Uterus (tissue), 3 donors: ENCODE measurements at regions not wholly inside any gene's neighbourhood (a gene's known extent, or its start where the extent isn't known, plus 50 kb on each side); places are given as distances from the start of the nearest gene placed in this dataset.
"Not testable (repeated sequence)": the region's sequence is repeated elsewhere in the genome, so short reads cannot be mapped to it uniquely, and the experiment has no call there.

Source experiments
- DNase-seq, 2 donors: peaks; one replicate each; pipeline ENCODE4 v3.0.0-alpha.2; 2019 to 2020
- H3K27ac ChIP-seq, 2 donors: fragments of 200-600 bp; sonication (generic); 1 replicate in 1 of 2; 2 replicates in 1 of 2; pipeline ENCODE4 v1.5.1; 2016 to 2018
- H3K27me3 ChIP-seq, 2 donors: fragments of 200-600 bp; sonication (generic); one replicate each; pipeline ENCODE4 v1.5.1; 2018 to 2019; ENCODE audit warnings: control low read depth in 1 of 2
- H3K36me3 ChIP-seq, 2 donors: fragments of 200-600 bp; sonication (generic); one replicate each; pipeline ENCODE4 v1.5.1; 2019; ENCODE audit warnings: control low read depth in 1 of 2
- H3K4me1 ChIP-seq, 2 donors: fragments of 200-600 bp; sonication (generic); one replicate each; pipeline ENCODE4 v1.5.1; 2018 to 2019; ENCODE audit warnings: control low read depth in 1 of 2
- H3K4me3 ChIP-seq, 2 donors: fragments of 200-600 bp; sonication (generic); 1 replicate in 1 of 2; 2 replicates in 1 of 2; pipeline ENCODE4 v1.5.1; 2018 to 2019; ENCODE audit warnings: mild to moderate bottlenecking in 1 of 2
- H3K9me3 ChIP-seq, 2 donors: fragments of 200-600 bp; sonication (generic); one replicate each; pipeline ENCODE4 v1.5.1; 2019; ENCODE audit warnings: control low read depth in 1 of 2
- POLR2A ChIP-seq, 2 donors: fragments of 450-650 bp; IDR thresholded peaks; one replicate each; pipeline ENCODE4 v1.6.1; 2016; ENCODE audit warnings: antibody characterized with exemption in 2 of 2, mild to moderate bottlenecking in 1 of 2, moderate library complexity in 1 of 2
- intact Hi-C: fragments of 100-400 bp; cut with DNase I; formaldehyde crosslinking; loops from one replicate; pipeline ENCODE4 v1.15.1; 2023; ENCODE audit warnings: low total_unique reads
- TF ChIP-seq, protein P1 (sequence below), 4 experiments: fragments of 200-600 bp in 2 of 4; fragments of 450-650 bp in 2 of 4; sonication (generic) in 2 of 4; IDR thresholded peaks; one replicate each; pipeline ENCODE4 v1.5.1; 2016 to 2019; ENCODE audit warnings: antibody characterized with exemption in 4 of 4, mild to moderate bottlenecking in 2 of 4, moderate library complexity in 1 of 4
- donor health status: DM: yes; HTN: yes; CAD: no.

DNA sequence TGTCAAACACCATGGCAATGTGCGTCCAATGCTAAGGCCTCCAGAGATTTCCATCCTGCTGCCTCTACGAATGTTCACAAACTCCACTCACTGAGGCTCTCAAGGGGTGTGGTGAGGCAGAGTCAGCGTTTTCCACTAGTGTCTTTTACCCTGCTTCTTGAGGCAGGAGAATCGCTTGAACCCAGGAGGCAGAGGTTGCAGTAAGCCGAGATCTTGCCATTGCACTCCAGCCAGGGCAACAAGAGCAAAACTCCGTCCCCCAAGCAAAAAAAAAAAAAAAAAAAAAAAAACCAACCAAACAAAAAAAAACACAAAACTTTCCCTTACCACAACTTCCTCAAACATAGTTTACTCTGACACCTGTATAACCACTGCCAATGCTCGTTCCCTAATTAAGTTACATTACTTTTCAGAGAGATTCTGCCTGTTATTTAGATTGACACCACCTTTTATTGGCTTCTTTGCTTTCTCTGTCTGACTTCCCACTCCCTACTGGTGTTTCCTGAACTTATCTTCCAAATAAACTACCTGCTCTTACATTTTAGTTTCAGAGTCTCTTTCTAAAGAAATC, 102.1 kb upstream of the ZNF746 start:
- intact Hi-C loops: no loop called here
- Histone ChIP-seq H3K9me3 (no peaks in the 10 kb centered on the region), H3K4me1 (no peaks in the 10 kb centered on the region), H3K27me3 (no peaks in the 10 kb centered on the region), H3K4me3 (no peak overlapping the region), H3K36me3 (no peaks in the 10 kb centered on the region), H3K27ac (no peak overlapping the region)
- TF ChIP-seq, protein P1, sequence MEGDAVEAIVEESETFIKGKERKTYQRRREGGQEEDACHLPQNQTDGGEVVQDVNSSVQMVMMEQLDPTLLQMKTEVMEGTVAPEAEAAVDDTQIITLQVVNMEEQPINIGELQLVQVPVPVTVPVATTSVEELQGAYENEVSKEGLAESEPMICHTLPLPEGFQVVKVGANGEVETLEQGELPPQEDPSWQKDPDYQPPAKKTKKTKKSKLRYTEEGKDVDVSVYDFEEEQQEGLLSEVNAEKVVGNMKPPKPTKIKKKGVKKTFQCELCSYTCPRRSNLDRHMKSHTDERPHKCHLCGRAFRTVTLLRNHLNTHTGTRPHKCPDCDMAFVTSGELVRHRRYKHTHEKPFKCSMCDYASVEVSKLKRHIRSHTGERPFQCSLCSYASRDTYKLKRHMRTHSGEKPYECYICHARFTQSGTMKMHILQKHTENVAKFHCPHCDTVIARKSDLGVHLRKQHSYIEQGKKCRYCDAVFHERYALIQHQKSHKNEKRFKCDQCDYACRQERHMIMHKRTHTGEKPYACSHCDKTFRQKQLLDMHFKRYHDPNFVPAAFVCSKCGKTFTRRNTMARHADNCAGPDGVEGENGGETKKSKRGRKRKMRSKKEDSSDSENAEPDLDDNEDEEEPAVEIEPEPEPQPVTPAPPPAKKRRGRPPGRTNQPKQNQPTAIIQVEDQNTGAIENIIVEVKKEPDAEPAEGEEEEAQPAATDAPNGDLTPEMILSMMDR (IDR thresholded peaks at IDR 0.05): no peak
- TF ChIP-seq POLR2A (IDR thresholded peaks at IDR 0.05): no peak
- no peak for DNase-seq

DNA sequence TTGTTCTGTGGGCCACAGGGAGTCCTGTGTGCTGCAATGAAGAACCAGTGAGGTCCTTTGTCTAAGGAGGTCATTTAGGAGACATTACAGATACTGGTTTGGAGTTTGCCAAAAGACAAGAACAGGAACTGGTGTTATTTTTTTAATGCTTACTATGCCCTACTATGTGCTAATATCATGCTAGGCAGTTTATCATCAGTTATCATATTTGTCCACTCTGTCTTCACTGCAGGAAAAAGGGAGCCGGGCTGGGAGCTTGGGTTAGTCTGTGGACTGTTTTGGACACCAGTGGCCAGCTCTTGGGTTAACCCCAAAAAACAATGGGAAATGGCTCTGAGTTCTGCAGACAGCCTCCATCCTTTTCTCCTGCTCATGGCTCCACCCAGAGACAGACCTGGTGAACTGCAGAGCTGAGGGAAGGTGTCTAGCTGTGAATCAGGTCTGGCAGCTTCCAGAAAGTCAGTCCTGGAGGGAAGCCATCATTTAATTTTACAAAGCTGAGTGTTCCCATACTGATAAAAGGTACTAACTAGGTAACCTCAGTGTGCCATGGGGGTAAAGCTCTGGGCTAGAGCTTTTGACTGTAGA, 101.2 kb upstream of the ZNF746 start:
- Histone ChIP-seq H3K36me3 (no peaks in the 10 kb centered on the region), H3K4me3 (no peak overlapping the region), H3K27ac (no peak overlapping the region), H3K4me1 (no peaks in the 10 kb centered on the region), H3K9me3 (no peaks in the 10 kb centered on the region), H3K27me3 (no peaks in the 10 kb centered on the region)
- DNase-seq: no peak
- intact Hi-C loops: no loop called here
- TF ChIP-seq, protein P1 (IDR thresholded peaks at IDR 0.05): no peak
- no peak for TF ChIP-seq POLR2A (IDR thresholded peaks at IDR 0.05)

DNA sequence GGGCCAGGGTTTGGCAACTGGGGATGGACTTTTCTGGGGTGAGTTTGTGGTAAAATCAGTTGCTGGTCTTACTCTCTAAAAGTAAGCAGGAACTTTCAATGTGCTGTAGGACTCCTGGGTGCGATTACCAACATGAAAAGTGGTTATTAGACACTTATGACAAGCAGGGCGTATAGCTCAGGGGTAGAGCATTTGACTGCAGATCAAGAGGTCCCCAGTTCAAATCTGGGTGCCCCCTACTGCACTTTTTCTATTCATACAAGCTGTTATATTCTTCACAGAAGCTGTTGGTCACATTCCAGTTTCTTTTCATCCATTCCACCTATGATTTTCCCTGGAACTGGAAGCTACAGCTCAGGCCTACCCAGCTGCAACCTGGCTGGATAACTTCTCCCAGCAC, 100.2 kb upstream of the ZNF746 start:
- H3K27ac ChIP-seq, H3K4me1 ChIP-seq, intact Hi-C loops, DNase-seq, H3K4me3 ChIP-seq, H3K36me3 ChIP-seq, H3K27me3 ChIP-seq, H3K9me3 ChIP-seq: not testable (repeated sequence)

DNA sequence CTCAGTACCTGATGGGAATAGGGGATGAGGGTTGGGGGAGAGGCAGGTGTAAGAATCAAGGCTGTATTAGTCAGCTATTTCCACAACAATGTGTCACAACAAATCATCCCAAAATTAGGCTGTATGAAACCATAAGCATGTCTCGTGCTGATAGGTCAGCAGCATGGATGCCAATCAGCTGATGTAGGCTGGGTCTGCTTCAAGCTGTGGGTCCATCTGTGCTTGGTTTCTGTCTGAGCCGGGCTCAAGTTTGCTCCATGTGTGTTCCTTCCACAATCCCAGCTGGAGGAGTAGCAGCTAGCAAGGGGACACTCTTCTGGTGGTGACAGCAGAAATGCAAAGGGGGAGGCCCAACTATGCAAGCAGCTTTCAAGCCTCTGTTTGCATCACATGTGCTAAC, 97.9 kb upstream of the ZNF746 start:
- DNase-seq: no peak
- Histone ChIP-seq H3K4me3 (no peak overlapping the region), H3K27me3 (no peaks in the 10 kb centered on the region), H3K36me3 (no peaks in the 10 kb centered on the region), H3K27ac (no peak overlapping the region), H3K4me1 (no peaks in the 10 kb centered on the region), H3K9me3 (no peaks in the 10 kb centered on the region)
- TF ChIP-seq, protein P1 (IDR thresholded peaks at IDR 0.05): no peak
- TF ChIP-seq POLR2A (IDR thresholded peaks at IDR 0.05): no peak
- intact Hi-C loops: no loop called here

DNA sequence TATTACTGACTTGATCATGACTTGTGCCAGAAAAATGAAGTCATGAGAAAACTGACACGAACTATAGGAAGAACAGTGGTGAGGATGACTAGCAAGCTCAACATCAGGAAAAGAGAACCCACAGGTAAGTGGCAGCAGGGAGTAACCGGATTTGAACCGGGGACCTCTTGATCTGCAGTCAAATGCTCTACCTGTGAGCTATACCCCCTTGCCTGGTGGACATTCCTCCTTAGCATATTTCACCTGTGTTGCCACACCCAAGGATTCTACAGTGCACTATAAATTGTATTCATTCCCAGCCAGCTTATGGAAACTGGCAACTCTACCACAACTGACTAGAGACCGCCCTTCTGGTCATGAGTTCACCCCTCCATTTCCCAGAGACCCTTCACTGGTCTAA, 97.5 kb upstream of the ZNF746 start:
- Histone ChIP-seq H3K4me3 (no peak overlapping the region), H3K27me3 (no peaks in the 10 kb centered on the region), H3K27ac (no peak overlapping the region), H3K9me3 (no peaks in the 10 kb centered on the region), H3K4me1 (no peaks in the 10 kb centered on the region), H3K36me3 (no peaks in the 10 kb centered on the region)
- no peak for DNase-seq
- intact Hi-C loops: no loop called here
- TF ChIP-seq, protein P1 (IDR thresholded peaks at IDR 0.05): no peak
- TF ChIP-seq POLR2A (IDR thresholded peaks at IDR 0.05): no peak

DNA sequence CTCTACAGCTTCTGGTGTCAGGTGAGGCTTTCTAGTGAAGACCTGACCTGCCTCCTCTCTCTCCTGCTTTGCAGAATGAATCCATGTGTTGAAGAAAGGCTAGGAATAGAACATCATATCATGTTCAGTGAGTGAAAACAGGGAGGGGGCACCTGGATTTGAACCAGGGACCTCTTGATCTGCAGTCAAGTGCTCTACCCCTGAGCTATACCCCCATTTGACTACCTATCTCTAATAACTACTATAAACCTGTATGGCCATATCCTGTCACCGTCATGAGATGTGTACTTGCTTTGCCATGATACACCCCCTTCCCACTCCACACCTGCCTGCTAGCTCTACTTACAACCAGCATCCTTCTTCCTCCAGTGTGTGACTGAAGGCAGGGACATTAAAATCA, 91.3 kb upstream of the ZNF746 start:
- Histone ChIP-seq H3K9me3 (no peaks in the 10 kb centered on the region), H3K4me3 (no peak overlapping the region), H3K4me1 (no peaks in the 10 kb centered on the region), H3K27me3 (no peaks in the 10 kb centered on the region), H3K36me3 (no peaks in the 10 kb centered on the region), H3K27ac (no peak overlapping the region)
- no peak for DNase-seq
- intact Hi-C loops: no loop called here
- TF ChIP-seq, protein P1 (IDR thresholded peaks at IDR 0.05): no peak
- no peak for TF ChIP-seq POLR2A (IDR thresholded peaks at IDR 0.05)
